ENCODE measurements at regions not wholly inside any gene's neighbourhood (a gene's known extent, or its start where the extent isn't known, plus 50 kb on each side); places are given as distances from the start of the nearest gene placed in this dataset.

DNA sequence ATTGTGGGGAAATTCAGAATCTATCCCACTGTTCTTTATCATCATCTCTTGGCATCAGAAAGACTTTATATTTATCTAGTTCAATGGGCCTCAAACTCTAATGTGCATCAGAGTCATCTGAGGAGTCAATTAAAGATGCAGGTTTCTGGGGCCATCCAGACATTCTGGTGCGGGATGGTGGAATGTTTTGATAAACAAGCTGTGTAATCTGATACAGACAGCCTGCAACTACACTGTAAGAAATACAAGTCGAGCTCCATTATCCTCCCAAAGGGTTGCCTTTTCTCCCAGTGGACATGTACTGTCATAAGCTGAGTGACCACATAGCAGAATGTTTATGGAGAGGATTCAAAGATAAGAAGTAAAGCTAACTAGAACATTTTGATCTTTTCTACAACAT, 515.3 kb upstream of the DCC start:
- TF ChIP-seq, protein P1, sequence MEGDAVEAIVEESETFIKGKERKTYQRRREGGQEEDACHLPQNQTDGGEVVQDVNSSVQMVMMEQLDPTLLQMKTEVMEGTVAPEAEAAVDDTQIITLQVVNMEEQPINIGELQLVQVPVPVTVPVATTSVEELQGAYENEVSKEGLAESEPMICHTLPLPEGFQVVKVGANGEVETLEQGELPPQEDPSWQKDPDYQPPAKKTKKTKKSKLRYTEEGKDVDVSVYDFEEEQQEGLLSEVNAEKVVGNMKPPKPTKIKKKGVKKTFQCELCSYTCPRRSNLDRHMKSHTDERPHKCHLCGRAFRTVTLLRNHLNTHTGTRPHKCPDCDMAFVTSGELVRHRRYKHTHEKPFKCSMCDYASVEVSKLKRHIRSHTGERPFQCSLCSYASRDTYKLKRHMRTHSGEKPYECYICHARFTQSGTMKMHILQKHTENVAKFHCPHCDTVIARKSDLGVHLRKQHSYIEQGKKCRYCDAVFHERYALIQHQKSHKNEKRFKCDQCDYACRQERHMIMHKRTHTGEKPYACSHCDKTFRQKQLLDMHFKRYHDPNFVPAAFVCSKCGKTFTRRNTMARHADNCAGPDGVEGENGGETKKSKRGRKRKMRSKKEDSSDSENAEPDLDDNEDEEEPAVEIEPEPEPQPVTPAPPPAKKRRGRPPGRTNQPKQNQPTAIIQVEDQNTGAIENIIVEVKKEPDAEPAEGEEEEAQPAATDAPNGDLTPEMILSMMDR (conservative IDR thresholded peaks at IDR 0.05): no peak
- no peak for TF ChIP-seq ZFX (IDR thresholded peaks at IDR 0.05)

All from C4-2B (cell line).